Mesothelial cell of epicardium (in vitro differentiated cells): ENCODE measurements at regions not wholly inside any gene's neighbourhood (a gene's known extent, or its start where the extent isn't known, plus 50 kb on each side); places are given as distances from the start of the nearest gene placed in this dataset.

Experiments
- DNase-seq, 2 experiments: peaks; one replicate each; pipeline ENCODE4 v3.0.0; 2021; ENCODE audit warnings: low spot score in 2 of 2; ENCODE audit not compliant: unreplicated experiment in 2 of 2
- H3K27ac Mint-ChIP-seq: 2 replicates; pipeline ENCODE4 v1.8.0; 2021; ENCODE audit warnings: mixed read lengths
- H3K27me3 Mint-ChIP-seq: 2 replicates; pipeline ENCODE4 v1.8.0; 2021; ENCODE audit warnings: low read depth, mixed read lengths
- H3K36me3 Mint-ChIP-seq: 2 replicates; pipeline ENCODE4 v1.8.0; 2021; ENCODE audit warnings: mixed read lengths
- H3K4me1 Mint-ChIP-seq: 2 replicates; pipeline ENCODE4 v1.8.0; 2021; ENCODE audit warnings: mixed read lengths
- H3K4me3 Mint-ChIP-seq: 2 replicates; pipeline ENCODE4 v1.8.0; 2021; ENCODE audit warnings: mild to moderate bottlenecking, moderate library complexity, mixed read lengths
- H3K9me3 Mint-ChIP-seq: 2 replicates; pipeline ENCODE4 v1.8.0; 2021; ENCODE audit warnings: mixed read lengths
- TF ChIP-seq, protein P1 (sequence below): fragments of 200-600 bp; sonication (generic); IDR thresholded peaks from one replicate; pipeline ENCODE4 v1.5.0; 2021; ENCODE audit warnings: antibody characterized with exemption; ENCODE audit not compliant: unreplicated experiment

DNA sequence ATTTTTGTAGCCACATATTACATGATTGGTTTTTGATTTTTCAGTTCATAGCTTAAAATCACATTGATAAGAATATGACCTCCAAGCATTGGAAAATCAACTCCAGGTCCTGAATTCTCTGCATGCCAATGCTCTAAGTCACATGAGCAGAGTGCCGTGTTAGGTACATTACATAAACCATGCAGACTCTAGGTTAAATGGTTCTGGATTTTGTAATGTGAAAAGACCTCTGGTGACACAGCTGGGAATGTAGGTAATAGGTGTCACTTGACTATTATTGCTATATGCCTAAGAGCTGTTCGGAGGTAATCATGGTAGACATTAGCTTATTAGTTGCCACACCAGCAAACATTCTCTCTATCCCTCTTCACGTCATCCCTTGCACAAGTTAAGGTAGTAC is 231.1 kb upstream of the SALL1 start:
- no peak for DNase-seq
- Mint-ChIP-seq H3K9me3 (peaks cover 4% of the 10 kb centered on the region), H3K27me3 (peaks cover 4% of the 10 kb centered on the region), H3K4me1 (peaks cover 11% of the 10 kb centered on the region), H3K4me3 (no peak overlapping the region), H3K36me3 (no peaks in the 10 kb centered on the region), H3K27ac (no peak overlapping the region)
- TF ChIP-seq, protein P1, sequence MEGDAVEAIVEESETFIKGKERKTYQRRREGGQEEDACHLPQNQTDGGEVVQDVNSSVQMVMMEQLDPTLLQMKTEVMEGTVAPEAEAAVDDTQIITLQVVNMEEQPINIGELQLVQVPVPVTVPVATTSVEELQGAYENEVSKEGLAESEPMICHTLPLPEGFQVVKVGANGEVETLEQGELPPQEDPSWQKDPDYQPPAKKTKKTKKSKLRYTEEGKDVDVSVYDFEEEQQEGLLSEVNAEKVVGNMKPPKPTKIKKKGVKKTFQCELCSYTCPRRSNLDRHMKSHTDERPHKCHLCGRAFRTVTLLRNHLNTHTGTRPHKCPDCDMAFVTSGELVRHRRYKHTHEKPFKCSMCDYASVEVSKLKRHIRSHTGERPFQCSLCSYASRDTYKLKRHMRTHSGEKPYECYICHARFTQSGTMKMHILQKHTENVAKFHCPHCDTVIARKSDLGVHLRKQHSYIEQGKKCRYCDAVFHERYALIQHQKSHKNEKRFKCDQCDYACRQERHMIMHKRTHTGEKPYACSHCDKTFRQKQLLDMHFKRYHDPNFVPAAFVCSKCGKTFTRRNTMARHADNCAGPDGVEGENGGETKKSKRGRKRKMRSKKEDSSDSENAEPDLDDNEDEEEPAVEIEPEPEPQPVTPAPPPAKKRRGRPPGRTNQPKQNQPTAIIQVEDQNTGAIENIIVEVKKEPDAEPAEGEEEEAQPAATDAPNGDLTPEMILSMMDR, result no peak

DNA sequence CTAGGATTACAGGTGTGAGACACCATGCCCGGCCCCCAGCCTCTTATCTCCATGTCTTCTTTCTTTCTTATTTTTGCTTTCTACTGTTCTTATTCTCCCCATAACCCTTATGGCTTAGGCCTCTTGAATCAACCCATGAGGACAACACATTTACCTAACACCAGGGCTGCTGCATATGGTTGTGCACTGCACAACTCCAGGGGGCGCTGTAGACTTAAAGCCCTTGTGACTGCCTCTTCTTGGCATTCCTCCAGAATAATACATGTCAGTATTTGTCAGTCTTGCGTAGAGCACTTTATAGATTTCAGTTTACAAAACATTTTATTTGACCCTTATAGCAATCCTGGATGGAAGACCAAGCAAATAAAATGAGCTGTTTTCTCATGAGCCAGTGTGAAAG is 225.0 kb upstream of the SALL1 start:
- Mint-ChIP-seq H3K4me3 (no peak overlapping the region), H3K4me1 (no peaks in the 10 kb centered on the region), H3K27me3 (peaks cover 5% of the 10 kb centered on the region), H3K27ac (no peak overlapping the region), H3K36me3 (no peaks in the 10 kb centered on the region), H3K9me3 (no peaks in the 10 kb centered on the region)
- DNase-seq, result no peak
- TF ChIP-seq, protein P1, result no peak

DNA sequence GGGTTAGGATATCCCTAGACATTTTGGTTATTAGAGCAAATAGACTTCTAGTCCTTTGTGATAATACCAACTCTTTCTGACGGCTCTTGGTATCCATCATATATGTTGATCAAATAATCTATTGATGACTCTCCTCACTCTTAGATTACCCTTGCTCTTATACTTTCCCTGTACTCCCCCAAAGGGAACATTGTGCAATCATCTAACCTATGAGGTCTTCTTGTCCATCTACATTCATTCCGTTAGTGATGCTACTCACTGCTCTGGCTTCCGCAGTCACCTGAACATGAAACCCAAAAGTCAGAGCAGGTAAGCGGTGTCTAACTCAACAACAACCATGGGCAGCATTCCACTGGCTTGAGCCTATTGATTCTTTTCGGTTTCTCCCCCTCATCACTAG is 223.7 kb upstream of the SALL1 start:
- Mint-ChIP-seq H3K4me3 (no peak overlapping the region), H3K36me3 (no peaks in the 10 kb centered on the region), H3K27me3 (peaks cover 5% of the 10 kb centered on the region), H3K9me3 (no peaks in the 10 kb centered on the region), H3K4me1 (no peaks in the 10 kb centered on the region), H3K27ac (no peak overlapping the region)
- TF ChIP-seq, protein P1, result no peak
- DNase-seq, result no peak

DNA sequence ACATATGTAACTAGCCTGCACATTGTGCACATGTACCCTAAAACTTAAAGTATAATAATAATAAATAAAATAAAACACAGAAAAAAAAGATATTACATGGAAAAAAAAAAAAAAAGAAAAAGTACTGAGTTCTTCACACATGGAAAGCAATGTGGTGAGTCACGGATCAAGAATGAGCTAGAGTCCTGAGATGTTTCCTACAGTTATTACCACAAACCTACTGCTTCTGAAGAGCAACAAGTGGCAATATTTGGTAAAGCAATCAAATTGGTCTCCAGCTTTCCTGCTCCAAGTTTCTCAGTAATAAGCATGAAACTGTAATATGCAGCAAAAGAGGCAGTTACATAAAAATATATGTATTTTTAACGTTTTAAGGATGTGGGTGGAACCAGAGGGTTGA is 223.3 kb upstream of the SALL1 start:
- Mint-ChIP-seq H3K27ac (no peak overlapping the region), H3K27me3 (peaks cover 5% of the 10 kb centered on the region), H3K4me1 (no peaks in the 10 kb centered on the region), H3K36me3 (no peaks in the 10 kb centered on the region), H3K9me3 (no peaks in the 10 kb centered on the region), H3K4me3 (no peak overlapping the region)
- DNase-seq, result no peak
- TF ChIP-seq, protein P1, result no peak

DNA sequence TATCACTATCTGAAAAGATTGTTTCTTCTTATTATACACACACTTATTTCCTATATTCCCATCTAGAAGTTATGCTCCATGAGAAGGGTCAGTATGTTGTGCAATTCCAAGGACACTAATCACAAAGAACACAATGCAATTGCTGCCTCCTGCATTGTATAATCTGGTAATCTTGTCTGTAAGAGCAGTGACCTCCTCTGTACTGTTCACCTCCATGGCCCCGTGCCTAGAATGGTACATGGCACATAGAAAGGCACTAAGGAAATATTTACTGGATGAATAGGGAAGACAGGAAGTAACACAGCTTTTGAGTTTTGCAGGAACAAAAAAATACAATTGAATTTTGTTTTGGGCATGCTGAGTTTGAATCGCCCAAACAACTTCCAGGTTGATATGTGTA is 214.6 kb upstream of the SALL1 start:
- Mint-ChIP-seq H3K36me3 (no peaks in the 10 kb centered on the region), H3K4me3 (no peak overlapping the region), H3K27ac (no peak overlapping the region), H3K27me3 (no peaks in the 10 kb centered on the region), H3K9me3 (no peaks in the 10 kb centered on the region), H3K4me1 (no peaks in the 10 kb centered on the region)
- no peak for DNase-seq
- TF ChIP-seq, protein P1, result no peak
